Thoracic aorta (tissue), 2 donors: ENCODE measurements at regions not wholly inside any gene's neighbourhood (a gene's known extent, or its start where the extent isn't known, plus 50 kb on each side); places are given as distances from the start of the nearest gene placed in this dataset.

Experiments
- ATAC-seq: fragments of 150-250 bp; one replicate; pipeline ENCODE4 v1.8.0; 2017; ENCODE audit warnings: low read depth; ENCODE audit not compliant: insufficient number of reproducible peaks, low FRiP score
- DNase-seq: peaks from one replicate; pipeline ENCODE4 v3.0.0-alpha.2; 2020; ENCODE audit warnings: low spot score
- H3K27ac ChIP-seq, 2 donors: fragments of 200-600 bp; sonication (generic); 1 replicate in 1 of 2; 2 replicates in 1 of 2; pipeline ENCODE4 v1.5.1; 2016; ENCODE audit warnings: mild to moderate bottlenecking in 2 of 2, moderate library complexity in 2 of 2
- H3K27me3 ChIP-seq: fragments of 200-600 bp; sonication (generic); replicated peaks from 2 replicates; pipeline ENCODE4 v1.6.0; 2016; ENCODE audit warnings: mild to moderate bottlenecking; ENCODE audit not compliant: insufficient read depth
- H3K36me3 ChIP-seq: fragments of 200-600 bp; sonication (generic); one replicate; pipeline ENCODE4 v1.5.1; 2016
- H3K4me1 ChIP-seq, 2 donors: fragments of 200-600 bp; sonication (generic); 1 replicate in 1 of 2; 2 replicates in 1 of 2; pipeline versions ENCODE4 v1.5.1 to v1.6.0; 2016; ENCODE audit warnings: low read depth in 2 of 2, mild to moderate bottlenecking in 1 of 2; ENCODE audit not compliant: control insufficient read depth in 1 of 2
- H3K4me3 ChIP-seq: fragments of 200-600 bp; sonication (generic); 2 replicates; pipeline ENCODE4 v1.5.1; 2016; ENCODE audit warnings: mild to moderate bottlenecking
- H3K9me3 ChIP-seq: fragments of 200-600 bp; sonication (generic); 2 replicates; pipeline ENCODE4 v1.5.1; 2016
- CTCF ChIP-seq: fragments of 200-600 bp; sonication (generic); IDR thresholded peaks from one replicate; pipeline ENCODE4 v1.5.1; 2019; ENCODE audit warnings: antibody characterized with exemption

GRCh38 chr5:104947076-104947475 is 1384.5 kb upstream of the NUDT12 start:
- no peak for DNase-seq
- no peaks in the 10 kb centered on the region for H3K4me1 ChIP-seq

GRCh38 chr5:104942735-104943134 is 1380.1 kb upstream of the NUDT12 start:
- H3K27me3 ChIP-seq, result no peaks in the 10 kb centered on the region
- H3K9me3 ChIP-seq, result no peaks in the 10 kb centered on the region
- H3K36me3 ChIP-seq, result no peaks in the 10 kb centered on the region
- TF ChIP-seq CTCF, result no peak
- ATAC-seq (no peak), DNase-seq (no peak)
- H3K27ac ChIP-seq, result no peak overlapping the region
- no peaks in the 10 kb centered on the region for H3K4me1 ChIP-seq
- H3K4me3 ChIP-seq, result no peak overlapping the region

More at GRCh38 chr5:104947076-104947475, 1384.5 kb upstream of the NUDT12 start:
- no peaks in the 10 kb centered on the region for H3K27me3 ChIP-seq
- H3K9me3 ChIP-seq, result no peaks in the 10 kb centered on the region
- no peak for TF ChIP-seq CTCF
- ATAC-seq, result no peak
- no peak overlapping the region for H3K27ac ChIP-seq
- no peak overlapping the region for H3K4me3 ChIP-seq
- H3K36me3 ChIP-seq, result no peaks in the 10 kb centered on the region

GRCh38 chr5:104941030-104941645 is 1378.5 kb upstream of the NUDT12 start:
- H3K9me3 ChIP-seq, result no peaks in the 10 kb centered on the region
- H3K27me3 ChIP-seq, result no peaks in the 10 kb centered on the region
- H3K4me3 ChIP-seq, result no peak overlapping the region
- no peak overlapping the region for H3K27ac ChIP-seq
- DNase-seq (no peak), ATAC-seq (no peak)
- no peaks in the 10 kb centered on the region for H3K4me1 ChIP-seq
- H3K36me3 ChIP-seq, result no peaks in the 10 kb centered on the region
- TF ChIP-seq CTCF, result no peak

GRCh38 chr5:104937598-104937997 is 1375.0 kb upstream of the NUDT12 start:
- Histone ChIP-seq H3K27ac (no peak overlapping the region), H3K4me1 (no peaks in the 10 kb centered on the region), H3K9me3 (no peaks in the 10 kb centered on the region), H3K27me3 (no peaks in the 10 kb centered on the region), H3K36me3 (no peaks in the 10 kb centered on the region), H3K4me3 (no peak overlapping the region)
- TF ChIP-seq CTCF, result no peak
- no peak for DNase-seq
- ATAC-seq, result no peak

- Histone ChIP-seq H3K27ac (no peak overlapping the region), H3K36me3 (no peaks in the 10 kb centered on the region), H3K4me3 (no peak overlapping the region), H3K27me3 (no peaks in the 10 kb centered on the region), H3K9me3 (no peaks in the 10 kb centered on the region), H3K4me1 (no peaks in the 10 kb centered on the region)
- no peak for TF ChIP-seq CTCF
- no peak for DNase-seq
- ATAC-seq, result no peak
Measured at GRCh38 chr5:104932431-104932830, 1369.8 kb upstream of the NUDT12 start.
